ENCODE measurements at regions not wholly inside any gene's neighbourhood (a gene's known extent, or its start where the extent isn't known, plus 50 kb on each side); places are given as distances from the start of the nearest gene placed in this dataset.

GRCh38 chr22:48288376-48288940, 1526.0 kb downstream of the TBC1D22A start:
- no peak for DNase-seq (ENCODE audit: low read depth)
- no peak for TF ChIP-seq CTCF (IDR thresholded peaks at IDR 0.05; ENCODE audit: insufficient read depth, low read depth, low read length, missing control alignments)
- H3K4me3 ChIP-seq (ENCODE audit: low read length), result no peak overlapping the region

GRCh38 chr22:48287031-48287430, 1524.6 kb downstream of the TBC1D22A start:
- TF ChIP-seq CTCF (IDR thresholded peaks at IDR 0.05; ENCODE audit: insufficient read depth, low read depth, low read length, missing control alignments), result no peak
- no peak for DNase-seq (ENCODE audit: low read depth)
- no peak overlapping the region for H3K4me3 ChIP-seq (ENCODE audit: low read length)

GRCh38 chr22:48284671-48285070, 1522.2 kb downstream of the TBC1D22A start:
- no peak for TF ChIP-seq CTCF (IDR thresholded peaks at IDR 0.05; ENCODE audit: insufficient read depth, low read depth, low read length, missing control alignments)
- no peak for DNase-seq (ENCODE audit: low read depth)
- H3K4me3 ChIP-seq (ENCODE audit: low read length), result no peak overlapping the region

- no peak overlapping the region for H3K4me3 ChIP-seq (ENCODE audit: low read length)
- DNase-seq (ENCODE audit: low read depth), result no peak
- no peak for TF ChIP-seq CTCF (IDR thresholded peaks at IDR 0.05; ENCODE audit: insufficient read depth, low read depth, low read length, missing control alignments)
Measured at GRCh38 chr22:48282804-48283203, 1520.4 kb downstream of the TBC1D22A start.

GRCh38 chr22:48279461-48279756, 1517.0 kb downstream of the TBC1D22A start:
- DNase-seq (ENCODE audit: low read depth), result no peak
- H3K4me3 ChIP-seq (ENCODE audit: low read length), result no peak overlapping the region
- no peak for TF ChIP-seq CTCF (IDR thresholded peaks at IDR 0.05; ENCODE audit: insufficient read depth, low read depth, low read length, missing control alignments)

GRCh38 chr22:48278620-48279460, 1516.4 kb downstream of the TBC1D22A start:
- TF ChIP-seq CTCF (IDR thresholded peaks at IDR 0.05; ENCODE audit: insufficient read depth, low read depth, low read length, missing control alignments), result no peak
- DNase-seq (ENCODE audit: low read depth), result no peak

More at GRCh38 chr22:48278620-48279460, 1516.4 kb downstream of the TBC1D22A start:
- H3K4me3 ChIP-seq (ENCODE audit: low read length), result no peak overlapping the region

Data from epithelial cell of esophagus (primary cell).